Smooth muscle cell (in vitro differentiated cells): ENCODE measurements at regions not wholly inside any gene's neighbourhood (a gene's known extent, or its start where the extent isn't known, plus 50 kb on each side); places are given as distances from the start of the nearest gene placed in this dataset.
A peak's percentile ranks its signal among the peaks of the same experiment; 100 is the strongest.

ENCODE experiments used
- DNase-seq: peaks from one replicate; lab custom pipeline; 2025; ENCODE audit not compliant: unreplicated experiment; lab: John Stamatoyannopoulos, UW
- H2AFZ ChIP-seq: fragments of 200-600 bp; sonication (generic); 2 replicates; pipeline ENCODE4 v1.6.0; 2016; ENCODE audit warnings: antibody characterized with exemption, low read depth, mild to moderate bottlenecking
- H3F3A ChIP-seq: fragments of 200-600 bp; sonication (generic); 2 replicates; pipeline ENCODE4 v1.6.0; 2017; ENCODE audit warnings: antibody characterized with exemption, low read depth
- H3K27ac ChIP-seq: fragments of 200-600 bp; sonication (generic); 2 replicates; pipeline ENCODE4 v1.5.1; 2016; ENCODE audit warnings: low read depth, mild to moderate bottlenecking
- H3K27me3 ChIP-seq: fragments of 200-600 bp; sonication (generic); 2 replicates; pipeline ENCODE4 v1.6.1; 2016; ENCODE audit warnings: low read depth, mild to moderate bottlenecking
- H3K36me3 ChIP-seq: fragments of 200-600 bp; sonication (generic); 2 replicates; pipeline ENCODE4 v1.5.1; 2016; ENCODE audit warnings: low read depth
- H3K4me1 ChIP-seq: fragments of 200-600 bp; sonication (generic); 2 replicates; pipeline ENCODE4 v1.5.1; 2016; ENCODE audit warnings: low read depth
- H3K4me2 ChIP-seq: fragments of 200-600 bp; sonication (generic); 2 replicates; pipeline ENCODE4 v1.6.0; 2016; ENCODE audit warnings: mild to moderate bottlenecking
- H3K4me3 ChIP-seq: fragments of 200-600 bp; sonication (generic); 2 replicates; pipeline ENCODE4 v1.5.1; 2016; ENCODE audit warnings: mild to moderate bottlenecking
- H3K79me2 ChIP-seq: fragments of 200-600 bp; sonication (generic); 2 replicates; pipeline ENCODE4 v1.6.0; 2016; ENCODE audit warnings: low read depth, mild to moderate bottlenecking
- H3K9ac ChIP-seq: fragments of 200-600 bp; sonication (generic); 2 replicates; pipeline ENCODE4 v1.6.0; 2016; ENCODE audit warnings: low read depth
- H3K9me3 ChIP-seq: fragments of 200-600 bp; sonication (generic); replicated peaks from 2 replicates; pipeline ENCODE4 v1.5.1; 2016; ENCODE audit warnings: low read depth
- H4K20me1 ChIP-seq: fragments of 200-600 bp; sonication (generic); 2 replicates; pipeline ENCODE4 v1.6.0; 2016; ENCODE audit warnings: low read depth
- CTCF ChIP-seq: fragments of 200-600 bp; sonication (generic); IDR thresholded peaks from 2 replicates; pipeline ENCODE4 v1.5.1; 2017; ENCODE audit warnings: borderline replicate concordance, mild to moderate bottlenecking, antibody characterized with exemption; ENCODE audit not compliant: insufficient read depth, poor library complexity, severe bottlenecking
- WGBS: methylation state at CpG from one replicate; pipeline ENCODE4 v1.1.7; 2016; ENCODE audit warnings: low lambda C conversion rate; 5-methylcytosine and 5-hydroxymethylcytosine counted together

GRCh38 chr1:208557046-208557722 lies 313.0 kb upstream of the PLXNA2 start:
- no peaks in the 10 kb centered on the region for H4K20me1 ChIP-seq
- peak overlapping the region; percentile 4 for H3K4me2 ChIP-seq
- H2AFZ ChIP-seq = peak overlapping the region; percentile 8
- H3K27me3 ChIP-seq = no peaks in the 10 kb centered on the region
- DNase-seq = no peak
- H3F3A ChIP-seq = peaks cover 3% of the 10 kb centered on the region
- H3K9ac ChIP-seq = peak overlapping the region; percentile 31
- H3K27ac ChIP-seq = peak overlapping the region; percentile 67
- no peaks in the 10 kb centered on the region for H3K36me3 ChIP-seq
- no peak for TF ChIP-seq CTCF
- H3K4me1 ChIP-seq = no peaks in the 10 kb centered on the region
- 40% methylated on average over 2 of the region's 2 CpGs for WGBS
- H3K79me2 ChIP-seq = no peaks in the 10 kb centered on the region
- no peaks in the 10 kb centered on the region for H3K9me3 ChIP-seq
- no peak overlapping the region for H3K4me3 ChIP-seq

GRCh38 chr1:208557723-208558094 lies 313.5 kb upstream of the PLXNA2 start:
- no peak for TF ChIP-seq CTCF
- no peak for DNase-seq
- 77% methylated on average over 3 of the region's 3 CpGs for WGBS
- Histone ChIP-seq H3K79me2 (no peaks in the 10 kb centered on the region), H4K20me1 (no peaks in the 10 kb centered on the region), H3K4me3 (no peak overlapping the region), H2AFZ (peak overlapping the region; percentile 8), H3K9ac (peak overlapping the region; percentile 31), H3K27me3 (no peaks in the 10 kb centered on the region), H3F3A (peaks cover 3% of the 10 kb centered on the region), H3K36me3 (no peaks in the 10 kb centered on the region), H3K4me1 (no peaks in the 10 kb centered on the region), H3K9me3 (no peaks in the 10 kb centered on the region), H3K4me2 (peak overlapping the region; percentile 4), H3K27ac (peak overlapping the region; percentile 67)

- no peaks in the 10 kb centered on the region for H3K9me3 ChIP-seq
- no peak for DNase-seq
- no peaks in the 10 kb centered on the region for H4K20me1 ChIP-seq
- no peaks in the 10 kb centered on the region for H3K79me2 ChIP-seq
- no peak overlapping the region for H3K27ac ChIP-seq
- no peaks in the 10 kb centered on the region for H3K4me1 ChIP-seq
- no peak for TF ChIP-seq CTCF
- no peaks in the 10 kb centered on the region for H3K27me3 ChIP-seq
- no peak overlapping the region for H2AFZ ChIP-seq
- no peak overlapping the region for H3K4me3 ChIP-seq
- peaks cover 3% of the 10 kb centered on the region for H3F3A ChIP-seq
- no peak overlapping the region for H3K9ac ChIP-seq
- WGBS = 92% methylated on average over 6 of the region's 6 CpGs
- H3K4me2 ChIP-seq = no peak overlapping the region
- no peaks in the 10 kb centered on the region for H3K36me3 ChIP-seq
These were observed 315.6 kb upstream of the PLXNA2 start for GRCh38 chr1:208559597-208560329.
